Daoy (cell line): ENCODE measurements at regions not wholly inside any gene's neighbourhood (a gene's known extent, or its start where the extent isn't known, plus 50 kb on each side); places are given as distances from the start of the nearest gene placed in this dataset.

Source experiments
- DNase-seq: peaks from one replicate; pipeline ENCODE4 v3.0.0-alpha.2; 2015; ENCODE audit warnings: low read depth

DNA sequence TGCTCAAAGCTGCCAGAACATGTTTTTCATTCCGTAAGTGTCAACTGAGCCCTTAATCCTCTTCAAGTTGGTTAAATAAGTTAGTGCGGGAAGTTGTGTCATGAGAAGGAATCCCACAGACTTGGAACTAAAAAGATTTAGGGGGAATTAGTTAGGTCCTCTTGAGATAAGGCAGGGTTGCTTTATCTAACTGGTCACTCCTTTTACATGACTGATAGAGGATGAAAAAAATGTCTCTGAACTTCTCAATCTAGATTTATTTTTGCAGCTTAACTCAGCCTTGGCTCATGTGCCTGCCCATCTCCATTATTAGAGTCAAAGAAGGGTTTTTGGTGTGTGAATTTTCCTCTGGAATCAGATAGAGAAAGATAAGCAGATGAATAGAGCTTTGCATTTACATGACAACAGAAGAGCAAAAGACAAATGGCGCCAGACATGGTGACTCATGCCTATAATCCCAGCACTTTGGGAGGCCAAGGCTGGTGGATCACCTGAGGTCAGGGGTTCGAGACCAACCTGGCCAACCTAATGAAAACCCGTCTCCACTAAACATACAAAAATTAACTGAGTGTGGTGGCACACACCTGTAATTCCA is 882.9 kb downstream of the RPA4 start:
- DNase-seq: no peak

DNA sequence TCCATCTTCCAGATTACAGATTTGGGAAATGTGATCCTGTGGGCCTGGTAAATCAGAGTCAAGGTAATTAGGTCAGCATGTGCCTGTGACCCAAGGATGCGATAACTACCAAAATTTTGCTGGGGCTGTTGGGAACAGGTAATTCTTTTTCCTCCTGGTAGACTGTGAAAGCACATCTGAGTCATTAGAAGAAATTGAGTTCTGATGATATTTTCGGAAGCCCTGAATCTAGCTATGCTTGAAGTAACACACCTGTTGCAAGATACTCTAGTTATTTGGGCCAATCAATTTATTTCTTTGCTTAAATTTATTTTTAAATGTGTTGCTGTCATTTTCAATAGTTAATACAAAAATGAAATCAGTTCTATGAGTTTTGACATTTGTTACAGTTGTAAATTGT is 903.6 kb downstream of the RPA4 start:
- no peak for DNase-seq

DNA sequence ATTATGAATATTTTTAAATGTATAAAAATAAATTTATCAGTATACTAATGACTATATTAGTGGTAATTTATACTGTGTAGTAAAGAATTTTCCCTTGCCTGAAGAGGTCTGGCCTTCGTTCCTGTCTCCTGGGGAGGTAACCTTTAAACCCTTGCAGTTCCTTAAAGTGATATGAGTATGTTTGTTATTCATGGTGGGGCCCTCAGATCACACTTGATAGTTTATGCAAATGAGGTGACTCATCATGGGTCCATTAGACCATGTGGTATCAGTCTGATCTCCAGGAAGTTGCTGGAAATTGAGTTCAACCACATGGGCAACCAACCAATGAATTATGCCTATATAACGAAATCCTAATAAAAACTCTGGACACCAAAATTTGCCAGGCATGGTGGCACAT is 904.1 kb downstream of the RPA4 start:
- peak; percentile 2 for DNase-seq

- no peak for DNase-seq
Observed at GRCh38 chrX:97790850-97791249, 907.1 kb downstream of the RPA4 start.

- no peak for DNase-seq
Observed at GRCh38 chrX:97797076-97797475, 913.4 kb downstream of the RPA4 start.

- peak; percentile 32 for DNase-seq
Observed at GRCh38 chrX:97806238-97806637, 922.5 kb downstream of the RPA4 start.

GRCh38 chrX:97806946-97807345 is 923.2 kb downstream of the RPA4 start:
- no peak for DNase-seq

- no peak for DNase-seq
Observed at GRCh38 chrX:97820170-97820569, 936.5 kb downstream of the RPA4 start.

DNA sequence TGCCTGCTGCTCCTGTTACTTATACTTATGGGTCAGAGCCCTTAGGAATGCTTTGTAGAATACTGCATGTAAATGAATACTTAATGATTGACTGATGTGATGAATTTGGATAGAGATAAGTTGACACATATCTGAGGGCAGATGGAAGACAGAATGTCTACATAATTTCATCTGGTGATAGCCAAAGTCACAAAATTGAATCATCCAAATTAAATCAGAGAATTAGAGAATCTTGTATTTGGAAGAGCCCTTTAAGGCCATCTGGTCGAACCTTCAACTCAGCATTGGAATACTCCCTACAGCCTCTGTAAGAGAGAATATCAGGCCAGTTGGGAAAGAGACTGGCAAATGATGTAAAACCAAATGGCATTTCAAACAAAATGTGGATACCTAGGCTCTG is 944.8 kb downstream of the RPA4 start:
- no peak for DNase-seq

DNA sequence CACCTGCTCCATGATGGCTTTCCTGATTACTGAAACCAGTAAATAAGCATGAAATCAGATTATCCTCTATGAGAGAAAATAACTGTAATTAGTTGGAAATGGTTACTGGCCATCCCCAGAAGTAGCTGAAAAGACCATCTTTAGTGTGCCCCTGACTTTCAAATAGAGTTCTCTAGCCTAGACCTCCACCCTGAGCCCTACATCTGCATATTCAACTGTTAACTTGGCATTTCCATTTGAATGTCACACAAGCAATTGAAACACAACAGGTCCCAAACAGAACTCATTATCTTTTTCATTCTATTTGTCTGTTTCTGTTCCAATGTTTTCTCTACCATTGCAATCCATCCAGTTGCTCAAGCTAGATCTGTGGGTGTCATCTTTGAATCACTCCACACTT is 952.3 kb downstream of the RPA4 start:
- DNase-seq: no peak

- peak; percentile 46 for DNase-seq
Observed at GRCh38 chrX:97841544-97842179, 958.0 kb downstream of the RPA4 start.

GRCh38 chrX:97842468-97843199 is 958.9 kb downstream of the RPA4 start:
- DNase-seq: peak; percentile 70

- peak; percentile 49 for DNase-seq
Observed at GRCh38 chrX:97843200-97843811, 959.6 kb downstream of the RPA4 start.

DNA sequence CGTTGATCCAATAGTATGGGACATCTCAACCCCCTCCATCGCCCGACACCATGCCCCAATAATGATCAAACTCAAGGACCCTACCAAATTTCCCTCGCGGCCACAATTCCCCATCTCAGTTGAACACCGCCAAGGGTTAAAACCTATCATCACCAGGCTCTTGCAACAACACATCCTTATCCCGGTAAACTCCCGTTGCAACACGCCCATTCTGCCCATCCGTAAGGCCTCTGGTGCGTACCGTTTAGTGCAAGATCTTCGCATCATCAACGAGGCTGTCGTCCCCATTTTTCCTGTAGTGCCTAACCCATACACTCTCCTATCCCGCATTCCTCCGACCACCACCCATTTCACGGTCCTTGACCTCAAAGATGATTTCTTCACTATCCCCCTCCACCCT is 960.5 kb downstream of the RPA4 start:
- no peak for DNase-seq

GRCh38 chrX:97844943-97845342 is 961.2 kb downstream of the RPA4 start:
- DNase-seq: peak; percentile 42

DNA sequence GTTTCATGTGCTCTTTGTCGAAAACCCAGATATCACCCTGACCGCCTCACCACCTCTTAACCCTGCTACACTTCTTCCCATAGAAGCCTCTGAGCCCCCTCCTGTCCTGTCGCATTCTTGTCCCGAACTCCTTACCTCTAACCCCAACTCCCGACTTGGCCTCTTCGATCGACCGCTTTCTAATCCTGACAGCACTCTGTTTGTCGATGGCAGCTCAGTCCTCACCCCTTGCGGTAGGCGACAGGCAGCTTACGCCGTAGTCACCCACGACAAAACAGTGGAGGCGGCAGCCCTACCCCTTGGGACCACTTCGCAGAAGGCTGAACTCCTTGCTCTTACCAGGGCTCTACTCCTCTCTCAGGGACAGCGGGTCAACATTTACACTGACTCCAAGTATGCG is 961.7 kb downstream of the RPA4 start:
- DNase-seq: no peak

GRCh38 chrX:97846228-97846627 is 962.5 kb downstream of the RPA4 start:
- no peak for DNase-seq

DNA sequence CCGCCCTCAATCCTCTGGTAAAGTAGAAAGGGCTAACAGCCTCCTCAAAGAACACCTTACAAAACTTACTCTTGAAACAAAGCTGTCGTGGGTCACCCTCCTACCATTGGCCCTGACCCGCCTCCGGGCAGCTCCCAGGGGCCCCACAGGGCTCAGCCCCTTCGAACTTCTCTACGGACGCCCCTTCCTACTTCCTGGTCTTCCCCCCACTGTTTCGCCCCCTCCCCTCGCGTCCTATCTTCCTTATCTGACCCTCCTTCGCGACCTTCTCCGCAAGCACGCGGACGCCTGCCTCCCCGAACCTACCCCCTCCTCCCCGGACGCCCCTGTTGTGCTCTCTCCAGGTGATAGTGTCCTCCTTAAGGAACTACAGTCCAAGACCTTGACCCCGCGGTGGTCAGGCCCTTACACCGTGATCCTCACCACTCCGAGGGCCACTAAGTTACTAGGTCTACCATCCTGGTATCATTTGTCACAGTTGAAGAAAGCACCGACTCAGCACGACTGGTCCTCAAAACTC is 963.1 kb downstream of the RPA4 start:
- no peak for DNase-seq

DNA sequence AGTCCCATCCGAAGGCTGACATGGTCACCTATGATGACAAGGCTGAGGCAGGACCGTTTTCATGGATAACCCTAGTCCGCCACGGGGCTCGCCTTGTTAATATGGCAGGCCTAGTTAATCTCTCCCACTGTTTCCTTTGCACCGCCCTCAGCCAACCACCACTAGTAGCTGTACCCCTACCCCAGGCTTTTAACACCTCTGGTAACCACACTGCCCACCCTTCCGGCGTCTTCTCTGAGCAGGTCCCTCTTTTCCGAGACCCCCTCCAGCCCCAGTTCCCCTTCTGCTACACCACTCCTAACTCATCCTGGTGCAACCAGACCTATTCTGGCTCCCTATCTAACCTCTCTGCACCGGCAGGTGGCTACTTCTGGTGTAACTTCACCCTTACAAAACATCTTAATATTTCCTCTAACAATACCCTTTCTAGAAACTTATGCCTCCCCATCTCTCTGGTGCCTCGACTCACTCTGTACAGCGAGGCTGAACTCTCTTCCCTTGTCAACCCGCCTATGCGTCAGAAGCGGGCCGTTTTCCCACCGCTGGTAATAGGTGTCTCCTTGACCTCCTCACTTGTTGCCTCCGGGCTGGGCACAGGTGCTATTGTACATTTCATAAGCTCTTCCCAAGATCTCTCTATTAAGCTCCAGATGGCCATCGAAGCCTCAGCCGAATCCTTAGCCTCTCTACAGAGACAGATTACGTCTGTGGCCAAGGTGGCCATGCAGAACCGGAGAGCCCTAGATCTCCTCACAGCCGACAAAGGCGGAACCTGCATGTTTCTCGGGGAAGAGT is 964.4 kb downstream of the RPA4 start:
- no peak for DNase-seq

- DNase-seq: no peak
Observed at GRCh38 chrX:97849951-97850350, 966.2 kb downstream of the RPA4 start.

DNA sequence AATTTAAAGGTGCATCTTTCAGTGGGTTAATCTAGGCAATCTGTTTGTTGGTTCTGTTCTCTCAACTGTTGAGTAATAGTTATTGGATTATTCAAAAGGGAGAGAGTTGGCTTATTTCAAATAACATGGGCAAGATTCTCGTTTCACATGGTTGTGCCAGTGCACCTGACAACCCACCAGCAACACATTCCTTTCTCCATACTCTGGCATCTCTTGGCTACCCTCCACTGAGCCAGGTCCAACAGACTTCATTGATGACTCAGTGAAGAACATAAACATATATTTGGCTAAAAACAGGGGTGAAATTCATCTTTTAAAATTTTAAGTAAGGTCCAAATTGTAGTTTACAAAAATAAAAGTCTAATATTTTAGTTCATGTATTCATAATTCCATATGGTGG is 967.2 kb downstream of the RPA4 start:
- DNase-seq: no peak

- no peak for DNase-seq
Observed at GRCh38 chrX:97854086-97854485, 970.4 kb downstream of the RPA4 start.
